ENCODE measurements at regions not wholly inside any gene's neighbourhood (a gene's known extent, or its start where the extent isn't known, plus 50 kb on each side); places are given as distances from the start of the nearest gene placed in this dataset.
A peak's percentile ranks its signal among the peaks of the same experiment; 100 is the strongest.

DNA sequence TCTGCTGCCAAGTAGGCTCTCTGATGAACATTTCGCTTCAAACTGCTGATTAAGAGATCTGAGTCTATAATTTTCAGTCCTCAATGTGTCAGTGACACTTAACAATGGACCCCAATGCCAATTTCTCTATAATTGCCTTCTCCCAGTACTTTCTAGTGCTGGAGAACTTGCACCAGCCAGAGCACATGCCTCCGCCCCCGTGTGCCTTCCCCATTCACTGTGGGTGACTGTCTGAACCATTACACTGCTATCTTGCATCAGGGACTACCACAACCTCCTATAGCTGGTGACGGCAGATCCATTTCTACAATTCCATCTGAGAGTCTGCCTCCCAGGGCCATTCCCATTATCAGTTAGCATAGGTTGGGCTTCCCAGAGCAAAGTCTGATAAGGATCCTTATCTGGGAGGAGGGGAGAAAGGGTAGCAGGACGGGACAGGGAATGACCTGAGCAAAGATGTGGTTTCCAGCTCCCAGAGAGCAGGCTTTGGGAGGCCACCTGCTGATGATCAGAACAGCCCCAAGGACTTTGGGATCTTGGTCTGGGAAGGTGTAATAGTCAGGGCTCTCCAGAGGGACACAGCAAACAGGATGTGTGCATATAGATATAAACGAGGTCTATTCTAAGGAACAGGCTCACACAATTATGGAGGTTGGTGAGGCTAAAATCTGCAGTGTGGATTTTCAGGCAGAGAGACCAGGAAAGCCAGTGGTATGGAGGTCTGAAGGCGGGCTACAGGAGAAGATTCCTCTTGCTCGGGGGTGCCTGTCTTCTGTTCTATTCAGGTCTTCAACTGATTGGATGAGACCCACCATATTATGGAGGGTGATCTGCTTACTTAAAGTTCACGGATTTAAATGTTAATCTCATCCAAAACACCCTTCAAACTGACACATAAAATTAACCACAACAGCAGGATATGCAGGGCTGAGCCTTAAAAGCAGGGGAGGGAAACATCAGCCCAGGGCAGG is 238.2 kb downstream of the PTPRU start:
- Mint-ChIP-seq H3K9me3 (no peaks in the 10 kb centered on the region), H3K36me3 (ENCODE audit: low read depth) (no peaks in the 10 kb centered on the region), H3K4me3 (no peak overlapping the region), H3K4me1 (peaks cover 71% of the 10 kb centered on the region), H3K27me3 (ENCODE audit: insufficient read depth) (peaks cover 12% of the 10 kb centered on the region), H3K27ac (peak overlapping the region; percentile 40)
- Histone ChIP-seq H3K27ac (ENCODE audit: low read depth, low read length) (no peak overlapping the region), H3K27me3 (ENCODE audit: control insufficient read depth, insufficient read depth, low read length, poor library complexity, severe bottlenecking) (peaks cover 4% of the 10 kb centered on the region), H3K4me3 (ENCODE audit: low read length) (no peak overlapping the region), H3K4me1 (ENCODE audit: control insufficient read depth, insufficient read depth, low read length) (peaks cover 34% of the 10 kb centered on the region), H3K9ac (ENCODE audit: extremely low read depth, low read length, poor library complexity, severe bottlenecking) (no peak overlapping the region), H3K36me3 (ENCODE audit: control insufficient read depth, insufficient read depth, low read length) (no peaks in the 10 kb centered on the region), H3K9me3 (ENCODE audit: control insufficient read depth, low read length) (no peaks in the 10 kb centered on the region)
- DNase-seq = peak; percentile 64
- TF ChIP-seq CTCF (conservative IDR thresholded peaks at IDR 0.05) = no peak
- 68 to 83% methylated on average over 8 to 9 of the region's 9 CpGs for WGBS, 2 experiments (ENCODE audit: insufficient coverage in 1 of 2, insufficient read length in 1 of 2)

DNA sequence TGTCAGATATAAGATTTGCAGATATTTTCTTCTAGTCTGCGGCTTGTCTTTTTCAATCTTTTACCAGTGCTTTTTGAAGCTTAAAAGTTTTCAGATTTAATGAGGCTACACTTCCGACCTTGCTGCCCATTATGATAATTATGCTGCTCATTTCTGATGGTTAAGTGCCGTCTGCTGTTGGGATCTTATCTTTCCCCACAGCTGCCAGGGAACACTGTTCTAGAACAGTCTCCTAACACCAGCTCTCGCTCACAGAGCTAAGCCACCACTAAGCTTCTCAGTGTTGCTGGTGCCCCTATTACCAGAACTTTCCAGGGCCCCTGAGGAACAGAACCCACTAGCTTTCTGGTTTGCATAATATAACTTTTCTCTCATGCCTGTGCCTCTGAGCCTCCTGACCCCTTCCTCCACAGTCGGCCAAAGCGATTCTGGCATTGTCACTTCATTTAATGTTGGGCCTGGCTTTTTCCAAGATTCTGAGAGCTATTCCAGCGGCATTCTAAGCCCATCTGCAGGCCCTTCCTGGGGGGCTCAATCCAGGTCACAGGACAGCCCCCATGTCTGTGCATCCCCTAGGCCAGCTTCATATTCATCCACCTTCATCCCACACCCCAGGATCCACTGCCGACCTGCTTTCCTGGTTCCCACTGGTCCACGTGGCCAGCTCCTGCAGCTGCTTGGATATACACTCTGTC is 237.0 kb downstream of the PTPRU start:
- no peak overlapping the region for H3K27ac Mint-ChIP-seq
- Histone ChIP-seq H3K9ac (ENCODE audit: extremely low read depth, low read length, poor library complexity, severe bottlenecking) (no peak overlapping the region), H3K27ac (ENCODE audit: low read depth, low read length) (no peak overlapping the region), H3K36me3 (ENCODE audit: control insufficient read depth, insufficient read depth, low read length) (no peaks in the 10 kb centered on the region), H3K4me3 (ENCODE audit: low read length) (no peak overlapping the region), H3K4me1 (ENCODE audit: control insufficient read depth, insufficient read depth, low read length) (peaks cover 28% of the 10 kb centered on the region), H3K27me3 (ENCODE audit: control insufficient read depth, insufficient read depth, low read length, poor library complexity, severe bottlenecking) (no peaks in the 10 kb centered on the region), H3K9me3 (ENCODE audit: control insufficient read depth, low read length) (no peaks in the 10 kb centered on the region)
- H3K27me3 Mint-ChIP-seq (ENCODE audit: insufficient read depth) = peaks cover 2% of the 10 kb centered on the region
- 92 to 93% methylated on average over 7 to 9 of the region's 9 CpGs for WGBS, 2 experiments (ENCODE audit: insufficient coverage in 1 of 2, insufficient read length in 1 of 2)
- DNase-seq = peak; percentile 35
- H3K9me3 Mint-ChIP-seq = no peaks in the 10 kb centered on the region
- H3K4me3 Mint-ChIP-seq = no peak overlapping the region
- no peak for TF ChIP-seq CTCF (conservative IDR thresholded peaks at IDR 0.05)
- H3K4me1 Mint-ChIP-seq = peaks cover 67% of the 10 kb centered on the region
- H3K36me3 Mint-ChIP-seq (ENCODE audit: low read depth) = no peaks in the 10 kb centered on the region

DNA sequence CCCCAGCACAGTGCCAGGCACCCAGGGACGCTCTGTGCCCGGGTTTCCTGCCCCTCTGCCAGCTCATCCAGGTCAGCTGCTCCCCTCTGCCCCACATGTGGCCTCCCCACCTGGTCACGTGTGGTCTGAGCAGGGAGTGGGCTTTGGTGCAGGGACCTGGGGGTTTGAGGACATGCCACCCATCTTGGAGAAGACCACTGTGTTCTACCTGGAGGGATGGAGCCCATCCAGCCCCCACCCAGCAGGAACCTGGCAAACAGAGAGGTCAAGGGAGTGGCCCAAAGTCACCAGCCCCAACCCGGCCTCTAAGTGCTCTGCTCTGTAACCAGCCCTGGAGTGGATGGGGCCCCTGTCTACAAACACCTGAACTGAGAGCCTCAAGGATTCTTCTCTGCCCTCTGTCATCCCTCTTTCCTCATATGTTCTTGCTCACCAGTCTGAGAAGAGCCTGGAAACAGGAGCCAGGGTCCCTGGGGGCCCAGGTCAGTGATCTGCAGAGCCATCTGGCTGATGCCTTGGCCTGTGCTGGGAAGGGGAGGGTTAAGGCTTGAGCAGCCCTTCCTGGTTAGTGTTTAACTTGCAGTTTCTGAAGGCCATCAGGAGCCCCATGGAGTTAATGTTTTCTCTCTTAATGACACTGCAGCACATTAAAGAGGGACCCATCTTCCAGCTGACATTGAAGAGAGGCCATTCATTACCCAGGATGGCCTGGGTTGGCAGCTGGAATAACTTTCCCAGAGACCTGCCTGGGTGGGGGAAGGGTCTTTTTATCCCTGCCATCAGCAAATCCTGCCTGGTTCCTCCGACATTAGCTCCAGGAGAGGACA is 235.4 kb downstream of the PTPRU start:
- 65 to 80% methylated on average over 2 to 5 of the region's 5 CpGs for WGBS, 2 experiments (ENCODE audit: insufficient coverage in 1 of 2, insufficient read length in 1 of 2)
- H3K4me1 ChIP-seq (ENCODE audit: control insufficient read depth, insufficient read depth, low read length) = peaks cover 26% of the 10 kb centered on the region
- no peaks in the 10 kb centered on the region for H3K36me3 ChIP-seq (ENCODE audit: control insufficient read depth, insufficient read depth, low read length)
- Mint-ChIP-seq H3K27ac (peak overlapping the region; percentile 41), H3K27me3 (ENCODE audit: insufficient read depth) (peaks cover 5% of the 10 kb centered on the region), H3K9me3 (peaks cover 3% of the 10 kb centered on the region), H3K36me3 (ENCODE audit: low read depth) (no peaks in the 10 kb centered on the region), H3K4me3 (peak overlapping the region; percentile 19), H3K4me1 (peaks cover 64% of the 10 kb centered on the region)
- H3K9ac ChIP-seq (ENCODE audit: extremely low read depth, low read length, poor library complexity, severe bottlenecking) = no peak overlapping the region
- H3K27me3 ChIP-seq (ENCODE audit: control insufficient read depth, insufficient read depth, low read length, poor library complexity, severe bottlenecking) = no peaks in the 10 kb centered on the region
- no peaks in the 10 kb centered on the region for H3K9me3 ChIP-seq (ENCODE audit: control insufficient read depth, low read length)
- no peak overlapping the region for H3K4me3 ChIP-seq (ENCODE audit: low read length)
- peak overlapping the region; percentile 16 for H3K27ac ChIP-seq (ENCODE audit: low read depth, low read length)
- DNase-seq = peak; percentile 72
- TF ChIP-seq CTCF (conservative IDR thresholded peaks at IDR 0.05) = no peak

Data from endodermal cell (in vitro differentiated cells).